HG02970 (cell line): ENCODE measurements at regions not wholly inside any gene's neighbourhood (a gene's known extent, or its start where the extent isn't known, plus 50 kb on each side); places are given as distances from the start of the nearest gene placed in this dataset.
"Not testable (repeated sequence)": the region's sequence is repeated elsewhere in the genome, so short reads cannot be mapped to it uniquely, and the experiment has no call there.

Source experiments
- ATAC-seq: cut with Tn5 transposase; IDR thresholded peaks from one replicate; pipeline ENCODE4 v1.9.1; 2021; ENCODE audit warnings: mild to moderate bottlenecking, moderate library complexity, moderate number of reproducible peaks; ENCODE audit not compliant: unreplicated experiment, low FRiP score

DNA sequence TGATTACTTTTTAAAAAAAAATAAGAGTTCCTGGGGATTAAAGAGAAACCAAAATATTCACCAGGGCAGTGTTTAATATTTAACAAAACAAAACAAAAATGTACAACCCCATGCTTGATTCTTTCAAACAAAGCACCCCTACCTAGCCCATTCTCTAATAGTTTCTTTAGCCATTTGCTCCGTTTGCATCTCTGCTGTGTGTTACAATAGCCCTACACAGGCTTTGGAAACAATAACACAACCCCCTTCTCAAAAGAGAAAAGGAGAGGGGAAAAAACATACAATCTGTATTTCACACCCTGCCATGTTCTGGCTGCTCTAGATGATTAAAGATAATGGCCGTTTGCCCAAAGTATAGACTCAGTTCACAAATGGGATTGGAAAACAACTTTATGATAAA is 302.9 kb downstream of the CPS1 start:
- no peak for ATAC-seq

- no peak for ATAC-seq
Observed at GRCh38 chr2:210860276-210860675, 303.9 kb downstream of the CPS1 start.

DNA sequence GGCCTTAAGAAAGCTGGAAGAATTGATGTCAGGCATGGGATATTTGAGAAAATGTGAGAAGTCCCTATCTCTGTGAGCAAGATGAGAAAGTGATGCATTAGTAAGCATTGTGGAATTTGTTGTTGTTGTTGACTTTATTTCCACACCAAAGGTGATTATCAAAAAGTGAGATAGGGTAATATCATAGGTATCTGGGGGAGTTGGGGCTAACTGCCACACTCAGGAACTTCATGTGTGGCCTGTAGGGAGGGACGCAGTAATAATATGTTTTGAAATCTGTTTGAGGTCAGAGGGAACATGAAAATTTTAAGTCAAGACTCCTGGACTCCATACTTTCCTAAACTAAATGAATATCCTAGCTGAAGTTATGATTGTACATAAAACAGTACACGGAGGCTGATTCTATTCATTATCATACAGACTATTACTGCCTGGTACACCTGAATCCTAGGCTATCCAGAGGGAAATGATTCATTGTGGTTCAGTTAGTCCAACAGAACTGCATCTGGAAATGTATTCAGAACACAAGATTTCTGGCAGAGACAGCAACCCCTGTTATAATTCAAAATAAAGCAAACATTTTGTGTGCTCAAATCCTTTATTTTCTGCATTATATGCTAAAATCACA is 304.8 kb downstream of the CPS1 start:
- ATAC-seq = no peak

DNA sequence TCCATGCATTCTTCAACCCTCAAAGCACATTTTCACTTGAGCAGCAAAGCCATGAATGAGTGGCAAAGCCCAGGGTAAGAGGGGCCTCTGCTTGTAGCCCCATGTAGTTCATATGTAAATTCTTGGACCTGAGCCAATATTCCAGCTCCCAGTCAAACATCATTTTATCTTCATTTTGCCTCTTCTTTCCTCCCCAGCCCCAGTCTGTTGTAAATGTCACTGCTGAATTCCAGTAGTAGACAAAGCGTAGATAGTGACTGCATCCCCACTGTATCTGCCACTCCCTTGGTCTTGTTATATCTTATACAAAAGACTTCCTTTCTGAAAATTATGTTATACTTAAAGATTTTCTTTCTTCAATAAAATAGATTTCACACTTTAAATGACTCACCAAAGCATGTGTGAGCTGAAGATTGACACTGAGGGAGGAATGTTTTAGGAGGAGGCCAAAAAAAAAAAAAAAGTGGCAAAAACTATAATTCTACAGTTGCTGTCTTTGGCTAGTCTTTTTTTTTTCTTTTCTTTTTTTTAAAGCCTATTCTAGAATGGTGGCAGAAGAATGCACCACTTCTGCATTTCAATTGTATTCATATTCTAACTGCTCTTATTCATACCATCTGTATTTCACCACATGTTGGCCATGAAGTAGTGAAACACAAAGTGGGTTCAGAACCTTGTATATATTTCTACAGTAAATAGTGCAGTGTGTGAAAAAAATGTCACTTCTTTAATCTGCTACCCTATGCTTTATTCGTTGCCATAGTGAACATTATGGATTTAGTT is 306.1 kb downstream of the CPS1 start:
- ATAC-seq = no peak

- ATAC-seq = no peak
Observed at GRCh38 chr2:210863283-210863682, 306.9 kb downstream of the CPS1 start.

DNA sequence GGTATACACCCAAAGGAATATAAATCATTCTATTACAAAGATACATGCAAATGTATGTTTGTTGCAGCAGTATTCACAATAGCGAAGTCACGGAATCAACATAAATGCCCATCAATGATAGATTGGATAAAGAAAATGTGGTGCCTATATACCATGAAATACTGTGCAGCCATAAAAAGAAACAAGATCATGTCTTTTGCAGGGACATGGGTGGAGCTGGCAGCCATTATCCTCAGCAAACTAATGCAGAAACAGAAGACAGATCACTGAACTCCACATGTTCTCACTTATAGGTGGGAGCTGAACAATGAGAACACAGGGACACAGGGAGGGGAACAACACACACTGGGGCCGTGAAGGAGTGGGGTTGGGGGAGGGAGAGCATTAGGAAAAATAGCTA is 315.2 kb downstream of the CPS1 start:
- ATAC-seq = not testable (repeated sequence)

- no peak for ATAC-seq
Observed at GRCh38 chr2:210873631-210874030, 317.2 kb downstream of the CPS1 start.

DNA sequence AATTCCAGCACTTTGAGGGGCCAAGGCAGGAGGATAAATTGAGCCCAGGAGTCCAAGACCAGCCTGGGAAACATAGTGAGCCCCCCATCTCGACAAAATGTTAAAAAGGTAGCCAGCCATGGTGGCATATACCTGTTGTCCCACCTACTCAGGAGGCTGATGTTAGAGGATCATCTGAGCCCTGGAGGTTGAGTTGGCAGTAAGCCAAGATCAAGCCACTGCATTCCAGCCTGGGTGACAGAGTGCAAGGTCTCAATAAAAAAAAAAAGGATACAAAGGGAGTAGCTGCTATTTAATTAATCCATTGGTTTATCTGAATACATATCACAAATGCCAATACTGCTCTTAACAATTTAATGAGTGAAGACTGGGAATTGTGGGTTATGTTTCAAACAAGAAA is 327.8 kb downstream of the CPS1 start:
- ATAC-seq = no peak

- ATAC-seq = no peak
Observed at GRCh38 chr2:210888035-210888434, 331.6 kb downstream of the CPS1 start.

- ATAC-seq = no peak
Observed at GRCh38 chr2:210895132-210895531, 338.7 kb downstream of the CPS1 start.

GRCh38 chr2:210899131-210899530 is 342.7 kb downstream of the CPS1 start:
- ATAC-seq = no peak

DNA sequence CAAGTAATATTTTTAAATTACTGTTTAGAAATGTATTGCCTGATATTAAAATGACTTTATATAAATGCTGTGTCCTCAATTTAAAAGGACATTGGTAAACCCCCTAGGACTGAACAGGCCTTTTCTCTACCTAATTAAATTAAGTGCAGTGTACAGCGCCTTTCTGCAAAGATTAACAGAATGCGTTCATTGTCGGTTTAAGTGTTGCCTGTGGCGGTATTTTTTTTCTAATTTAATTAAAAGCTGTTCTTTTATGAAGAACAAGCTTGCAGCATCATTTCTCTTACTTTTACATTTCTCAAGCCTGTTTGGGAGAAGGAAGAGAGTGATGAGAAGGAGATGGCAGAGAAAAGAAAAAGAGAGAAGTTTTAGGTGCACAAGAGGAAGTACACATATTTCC is 344.9 kb downstream of the CPS1 start:
- no peak for ATAC-seq

- ATAC-seq = no peak
Observed at GRCh38 chr2:210912779-210913178, 356.4 kb downstream of the CPS1 start.

GRCh38 chr2:210913461-210913860 is 357.1 kb downstream of the CPS1 start:
- no peak for ATAC-seq

- ATAC-seq = no peak
Observed at GRCh38 chr2:210915912-210916311, 359.5 kb downstream of the CPS1 start.

GRCh38 chr2:210917465-210917864 is 361.1 kb downstream of the CPS1 start:
- ATAC-seq = no peak

- no peak for ATAC-seq
Observed at GRCh38 chr2:210919128-210919527, 362.7 kb downstream of the CPS1 start.

GRCh38 chr2:210922419-210922818 is 366.0 kb downstream of the CPS1 start:
- ATAC-seq = no peak

- ATAC-seq = no peak
Observed at GRCh38 chr2:210928714-210929113, 372.3 kb downstream of the CPS1 start.

- no peak for ATAC-seq
Observed at GRCh38 chr2:210938228-210938627, 381.8 kb downstream of the CPS1 start.

DNA sequence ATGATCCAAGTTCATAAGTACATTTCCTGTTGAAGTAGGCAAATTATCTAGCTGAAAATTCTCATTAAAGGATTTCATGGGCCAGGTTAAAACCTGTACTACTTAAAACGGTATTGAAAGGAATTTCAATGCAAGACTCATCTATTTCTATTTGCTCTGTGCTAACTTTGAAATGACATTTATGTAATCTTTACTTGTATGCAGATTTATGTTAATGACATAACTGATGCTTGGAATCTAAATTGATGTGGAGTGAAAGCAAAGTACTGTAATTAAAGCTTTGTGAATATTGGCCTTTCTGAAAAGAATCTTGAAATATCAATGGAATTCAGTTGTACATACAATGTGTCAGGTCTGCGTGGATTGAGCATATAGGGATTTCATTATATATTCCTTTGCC is 390.0 kb downstream of the CPS1 start:
- no peak for ATAC-seq

- not testable (repeated sequence) for ATAC-seq
Observed at GRCh38 chr2:210950434-210951060, 394.1 kb downstream of the CPS1 start.
